Natural killer cell treated with Interleukin-12 subunit alpha and Interleukin-12 subunit beta and Interleukin-15 and Interleukin-18, amount 100 ng/mL, for 72 hours (primary cell): ENCODE measurements at regions not wholly inside any gene's neighbourhood (a gene's known extent, or its start where the extent isn't known, plus 50 kb on each side); places are given as distances from the start of the nearest gene placed in this dataset.

Experiments
- ATAC-seq, 2 donors: fragments of 150-1000 bp; cut with Tn5 transposase in 1 of 2; sonication (Bioruptor Pico), chemical (Tn5 transposase) in 1 of 2; 2 replicates each; pipeline ENCODE4 v1.10.0; 2021
- DNase-seq: peaks from one replicate; pipeline ENCODE4 v3.0.0; 2022; ENCODE audit warnings: low spot score
- H3K27ac Mint-ChIP-seq, 2 donors: 1 replicate in 1 of 2; 2 replicates in 1 of 2; pipeline ENCODE4 v1.8.0; 2022; ENCODE audit warnings: mixed read lengths in 2 of 2, mild to moderate bottlenecking in 1 of 2, moderate library complexity in 1 of 2
- H3K27me3 Mint-ChIP-seq, 2 donors: 1 replicate in 1 of 2; 2 replicates in 1 of 2; pipeline ENCODE4 v1.8.0; 2022; ENCODE audit warnings: mixed read lengths in 2 of 2
- H3K36me3 Mint-ChIP-seq: one replicate; pipeline ENCODE4 v1.8.0; 2022; ENCODE audit warnings: mixed read lengths
- H3K4me1 Mint-ChIP-seq, 2 donors: 1 replicate in 1 of 2; 2 replicates in 1 of 2; pipeline ENCODE4 v1.8.0; 2022; ENCODE audit warnings: low read depth in 2 of 2, mixed read lengths in 2 of 2, mild to moderate bottlenecking in 1 of 2
- H3K4me3 Mint-ChIP-seq: one replicate; pipeline ENCODE4 v1.8.0; 2022; ENCODE audit warnings: mixed read lengths
- H3K9me3 Mint-ChIP-seq: 2 replicates; pipeline ENCODE4 v1.8.0; 2022; ENCODE audit warnings: mixed read lengths

- no peaks in the 10 kb centered on the region for H3K36me3 Mint-ChIP-seq
- no peak for ATAC-seq
- no peak for DNase-seq
- no peaks in the 10 kb centered on the region for H3K9me3 Mint-ChIP-seq
- H3K4me3 Mint-ChIP-seq: no peak overlapping the region
- no peaks in the 10 kb centered on the region for H3K4me1 Mint-ChIP-seq
- peaks cover 1 to 10% of the 10 kb centered on the region in 2 donors for H3K27me3 Mint-ChIP-seq
- no peak overlapping the region for H3K27ac Mint-ChIP-seq
Observed at GRCh38 chr16:73882033-73882432, 414.6 kb upstream of the PSMD7 start.

DNA sequence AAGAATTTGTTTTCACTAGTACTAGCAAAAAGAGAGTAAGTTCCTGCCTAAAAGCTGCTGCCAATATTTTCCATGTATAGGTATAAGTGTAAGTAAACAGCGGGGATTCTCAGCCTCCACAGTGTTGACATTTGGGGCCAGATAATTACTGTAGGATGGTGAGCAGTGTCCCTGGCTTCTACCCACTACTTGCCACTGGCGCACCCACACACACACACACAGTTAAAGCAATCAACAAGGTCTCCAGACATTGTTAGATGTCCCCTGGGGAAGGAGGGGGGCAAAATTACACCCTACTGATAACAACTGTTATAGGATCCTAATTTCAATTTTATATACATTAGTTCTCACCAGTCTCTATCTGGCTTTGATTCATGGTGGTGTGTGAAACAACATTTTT lies 417.0 kb upstream of the PSMD7 start:
- ATAC-seq (no peak), DNase-seq (no peak)
- Mint-ChIP-seq H3K4me3 (no peak overlapping the region), H3K36me3 (no peaks in the 10 kb centered on the region), H3K27me3 (peaks cover 5 to 7% of the 10 kb centered on the region in 2 donors), H3K27ac (no peak overlapping the region), H3K9me3 (no peaks in the 10 kb centered on the region), H3K4me1 (no peaks in the 10 kb centered on the region)

- H3K36me3 Mint-ChIP-seq: no peaks in the 10 kb centered on the region
- H3K4me3 Mint-ChIP-seq: no peak overlapping the region
- H3K27me3 Mint-ChIP-seq: peaks cover 4 to 7% of the 10 kb centered on the region in 2 donors
- DNase-seq (no peak), ATAC-seq (no peak)
- no peaks in the 10 kb centered on the region for H3K9me3 Mint-ChIP-seq
- H3K27ac Mint-ChIP-seq: no peak overlapping the region
- H3K4me1 Mint-ChIP-seq: no peaks in the 10 kb centered on the region
Observed at GRCh38 chr16:73878611-73879010, 418.0 kb upstream of the PSMD7 start.

- no peaks in the 10 kb centered on the region for H3K4me1 Mint-ChIP-seq
- H3K9me3 Mint-ChIP-seq: no peaks in the 10 kb centered on the region
- H3K36me3 Mint-ChIP-seq: no peaks in the 10 kb centered on the region
- ATAC-seq (no peak), DNase-seq (no peak)
- H3K27ac Mint-ChIP-seq: no peak overlapping the region
- H3K4me3 Mint-ChIP-seq: no peak overlapping the region
- peaks cover 2 to 7% of the 10 kb centered on the region in 2 donors for H3K27me3 Mint-ChIP-seq
Observed at GRCh38 chr16:73877150-73877549, 419.5 kb upstream of the PSMD7 start.

GRCh38 chr16:73875996-73876690 lies 420.5 kb upstream of the PSMD7 start:
- Mint-ChIP-seq H3K4me1 (no peaks in the 10 kb centered on the region), H3K27me3 (peaks cover 2 to 7% of the 10 kb centered on the region in 2 donors), H3K4me3 (no peak overlapping the region), H3K36me3 (no peaks in the 10 kb centered on the region), H3K27ac (no peak overlapping the region), H3K9me3 (no peaks in the 10 kb centered on the region)
- ATAC-seq: no peak
- no peak for DNase-seq

GRCh38 chr16:73874324-73874723 lies 422.3 kb upstream of the PSMD7 start:
- no peaks in the 10 kb centered on the region for H3K36me3 Mint-ChIP-seq
- peaks cover 2 to 7% of the 10 kb centered on the region in 2 donors for H3K27me3 Mint-ChIP-seq
- DNase-seq (no peak), ATAC-seq (no peak)
- no peaks in the 10 kb centered on the region for H3K9me3 Mint-ChIP-seq
- H3K27ac Mint-ChIP-seq: no peak overlapping the region
- H3K4me3 Mint-ChIP-seq: no peak overlapping the region
- H3K4me1 Mint-ChIP-seq: no peaks in the 10 kb centered on the region

- H3K27ac Mint-ChIP-seq: no peak overlapping the region
- H3K9me3 Mint-ChIP-seq: no peaks in the 10 kb centered on the region
- H3K36me3 Mint-ChIP-seq: no peaks in the 10 kb centered on the region
- no peak for ATAC-seq
- H3K4me3 Mint-ChIP-seq: no peak overlapping the region
- no peaks in the 10 kb centered on the region for H3K4me1 Mint-ChIP-seq
- peaks cover 2 to 7% of the 10 kb centered on the region in 2 donors for H3K27me3 Mint-ChIP-seq
- no peak for DNase-seq
Observed at GRCh38 chr16:73873643-73874042, 423.0 kb upstream of the PSMD7 start.

GRCh38 chr16:73872856-73873255 lies 423.8 kb upstream of the PSMD7 start:
- Mint-ChIP-seq H3K27ac (no peak overlapping the region), H3K4me3 (no peak overlapping the region), H3K36me3 (no peaks in the 10 kb centered on the region), H3K4me1 (no peaks in the 10 kb centered on the region), H3K9me3 (no peaks in the 10 kb centered on the region), H3K27me3 (peaks cover 2 to 7% of the 10 kb centered on the region in 2 donors)
- ATAC-seq: no peak
- DNase-seq: no peak

GRCh38 chr16:73871088-73871733 lies 425.4 kb upstream of the PSMD7 start:
- ATAC-seq: no peak
- H3K4me3 Mint-ChIP-seq: no peak overlapping the region
- no peaks in the 10 kb centered on the region for H3K9me3 Mint-ChIP-seq
- no peaks in the 10 kb centered on the region for H3K27me3 Mint-ChIP-seq
- no peak for DNase-seq
- no peak overlapping the region for H3K27ac Mint-ChIP-seq
- H3K4me1 Mint-ChIP-seq: no peaks in the 10 kb centered on the region
- no peaks in the 10 kb centered on the region for H3K36me3 Mint-ChIP-seq

GRCh38 chr16:73869126-73869525 lies 427.5 kb upstream of the PSMD7 start:
- Mint-ChIP-seq H3K27ac (no peak overlapping the region), H3K27me3 (no peaks in the 10 kb centered on the region), H3K36me3 (no peaks in the 10 kb centered on the region), H3K9me3 (no peaks in the 10 kb centered on the region), H3K4me3 (no peak overlapping the region), H3K4me1 (no peaks in the 10 kb centered on the region)
- ATAC-seq: no peak
- DNase-seq: no peak

DNA sequence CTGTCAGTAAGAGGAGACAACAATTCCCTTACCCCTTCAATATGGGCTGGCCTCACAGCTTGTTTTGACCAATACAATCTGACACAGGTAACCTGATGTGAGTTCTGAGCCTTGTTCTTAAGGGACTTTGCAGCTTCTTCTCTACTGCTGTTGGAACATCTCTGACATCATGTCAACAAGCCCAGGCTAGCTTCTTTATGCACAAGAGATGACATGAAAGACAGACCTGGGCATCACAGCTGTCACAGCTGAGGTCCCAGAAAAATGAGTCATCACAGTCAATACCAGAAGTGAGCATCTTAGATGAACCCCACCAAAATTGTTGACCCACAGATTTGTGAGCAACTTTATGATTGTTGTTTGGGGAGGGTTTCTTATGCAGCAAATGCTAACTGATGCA lies 431.7 kb upstream of the PSMD7 start:
- H3K27ac Mint-ChIP-seq: no peak overlapping the region
- no peaks in the 10 kb centered on the region for H3K9me3 Mint-ChIP-seq
- H3K4me3 Mint-ChIP-seq: no peak overlapping the region
- ATAC-seq: no peak
- DNase-seq: no peak
- no peaks in the 10 kb centered on the region for H3K27me3 Mint-ChIP-seq
- H3K36me3 Mint-ChIP-seq: no peaks in the 10 kb centered on the region
- no peaks in the 10 kb centered on the region for H3K4me1 Mint-ChIP-seq

GRCh38 chr16:73858326-73858725 lies 438.3 kb upstream of the PSMD7 start:
- Mint-ChIP-seq H3K9me3 (no peaks in the 10 kb centered on the region), H3K36me3 (no peaks in the 10 kb centered on the region), H3K4me1 (no peaks in the 10 kb centered on the region), H3K27ac (no peak overlapping the region), H3K27me3 (no peaks in the 10 kb centered on the region), H3K4me3 (no peak overlapping the region)
- DNase-seq (no peak), ATAC-seq (no peak)

DNA sequence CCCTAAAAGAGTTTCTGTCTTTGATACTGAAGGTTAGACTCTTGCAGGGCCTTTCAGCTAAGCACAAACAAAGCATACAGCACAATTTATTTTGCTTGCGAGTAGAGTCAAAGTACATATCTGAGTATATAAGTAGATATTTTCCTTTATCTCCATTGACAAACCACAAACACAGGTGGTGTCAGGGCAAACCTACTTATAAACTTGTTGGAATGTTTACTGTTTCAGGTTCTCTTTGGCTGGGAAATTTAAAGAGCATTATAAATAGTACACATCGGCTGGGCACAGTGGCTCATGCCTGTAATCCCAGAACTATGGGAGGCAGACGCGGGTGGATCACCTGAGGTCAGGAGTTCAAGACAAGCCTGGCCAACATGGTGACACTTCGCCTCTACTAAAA lies 442.6 kb upstream of the PSMD7 start:
- Mint-ChIP-seq H3K9me3 (peaks cover 3% of the 10 kb centered on the region), H3K27ac (no peak overlapping the region), H3K4me3 (no peak overlapping the region), H3K27me3 (no peaks in the 10 kb centered on the region), H3K36me3 (no peaks in the 10 kb centered on the region), H3K4me1 (no peaks in the 10 kb centered on the region)
- DNase-seq: no peak
- ATAC-seq: no peak

- Mint-ChIP-seq H3K27me3 (no peaks in the 10 kb centered on the region), H3K27ac (no peak overlapping the region), H3K4me3 (no peak overlapping the region), H3K36me3 (no peaks in the 10 kb centered on the region), H3K4me1 (no peaks in the 10 kb centered on the region), H3K9me3 (peaks cover 3% of the 10 kb centered on the region)
- no peak for DNase-seq
- no peak for ATAC-seq
Observed at GRCh38 chr16:73852561-73852960, 444.1 kb upstream of the PSMD7 start.

GRCh38 chr16:73848993-73849392 lies 447.6 kb upstream of the PSMD7 start:
- Mint-ChIP-seq H3K9me3 (peaks cover 7% of the 10 kb centered on the region), H3K4me1 (no peaks in the 10 kb centered on the region), H3K27me3 (no peaks in the 10 kb centered on the region), H3K36me3 (no peaks in the 10 kb centered on the region), H3K4me3 (no peak overlapping the region), H3K27ac (no peak overlapping the region)
- ATAC-seq: no peak
- DNase-seq: no peak
